ENCODE measurements at regions not wholly inside any gene's neighbourhood (a gene's known extent, or its start where the extent isn't known, plus 50 kb on each side); places are given as distances from the start of the nearest gene placed in this dataset.

GRCh38 chr22:47225080-47225930 is 462.9 kb downstream of the TBC1D22A start:
- no peak for DNase-seq
